Stimulated activated CD8-positive, alpha-beta memory T cell treated with anti-CD3 and anti-CD28 coated beads, Interleukin-15, amount 100 ng/mL, for 1 hour (primary cell): ENCODE measurements at regions not wholly inside any gene's neighbourhood (a gene's known extent, or its start where the extent isn't known, plus 50 kb on each side); places are given as distances from the start of the nearest gene placed in this dataset.

ENCODE experiments used
- DNase-seq: peaks from one replicate; pipeline ENCODE4 v3.0.0-alpha.2; 2020; ENCODE audit warnings: low read depth

DNA sequence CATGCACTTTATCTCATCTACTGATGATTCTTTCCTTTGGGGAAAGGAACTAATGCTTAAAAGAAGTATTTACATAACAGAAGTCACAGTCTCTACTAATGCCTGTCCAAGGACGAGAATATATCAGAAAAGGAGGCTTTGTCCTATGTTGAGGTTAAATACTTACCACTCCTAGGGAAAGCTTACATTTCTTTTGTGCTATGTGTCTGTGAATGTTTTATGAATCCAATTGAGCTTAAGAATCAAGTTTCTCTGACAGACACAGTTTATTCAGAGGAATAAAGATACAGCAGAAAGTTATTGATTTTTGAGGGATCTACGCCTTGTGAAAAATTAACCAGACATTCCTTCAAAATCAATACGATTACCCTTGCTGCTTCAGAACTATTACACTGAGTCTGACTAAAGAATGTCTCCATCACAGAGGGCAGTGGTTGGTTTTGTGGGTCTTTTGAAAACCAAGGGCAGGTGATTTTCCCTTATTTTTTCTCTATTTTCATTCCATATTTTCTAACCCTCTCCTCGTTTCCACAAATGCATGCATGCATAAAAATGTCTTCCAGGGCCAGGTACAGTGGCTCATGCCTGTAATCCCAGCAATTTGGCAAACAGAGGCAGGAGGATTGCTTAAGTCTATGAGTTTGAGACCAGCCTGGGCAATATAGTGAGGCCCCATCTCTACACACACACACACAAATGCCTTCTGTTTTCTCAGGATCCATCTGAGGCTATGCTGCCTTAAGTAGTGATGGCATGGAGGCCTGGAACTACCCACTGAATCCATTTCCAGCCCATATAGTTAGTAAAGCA is 1095.1 kb downstream of the GALC start:
- no peak for DNase-seq

DNA sequence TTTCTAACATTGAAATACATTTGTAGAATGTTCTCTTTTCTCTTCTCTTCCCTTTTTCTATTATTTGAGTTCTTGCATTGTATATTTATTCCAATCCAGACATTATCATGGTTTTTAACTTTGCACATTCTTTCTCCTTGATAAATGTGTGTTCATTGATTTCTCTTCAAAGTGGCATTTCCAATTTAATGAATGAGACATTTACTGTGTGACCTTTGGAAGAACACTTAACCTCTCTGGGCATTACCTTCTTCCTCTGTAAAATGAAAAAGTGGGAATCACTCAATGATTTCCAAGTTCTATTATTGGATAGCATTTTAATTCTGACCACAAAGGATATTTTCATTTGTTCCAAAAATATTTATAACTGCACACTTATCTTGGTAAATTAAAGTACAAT is 1095.8 kb downstream of the GALC start:
- DNase-seq: no peak

DNA sequence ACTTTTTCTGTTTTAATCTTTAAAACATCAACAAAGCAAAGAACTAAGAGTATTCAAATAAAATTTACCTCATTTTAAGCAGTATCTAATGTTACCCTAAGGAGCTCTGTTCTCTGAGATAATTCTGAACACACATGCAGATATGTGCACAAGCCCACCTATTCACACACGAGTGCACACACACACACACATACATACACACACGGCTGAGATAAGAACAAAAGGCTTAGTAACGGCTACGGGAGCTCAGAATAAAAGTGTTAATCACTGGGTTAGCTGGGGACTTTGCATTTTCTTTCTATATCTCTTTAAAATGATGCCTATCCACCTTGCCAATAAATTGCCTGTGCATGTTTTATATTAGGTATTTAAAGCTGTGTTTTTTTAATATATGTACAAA is 1096.3 kb downstream of the GALC start:
- no peak for DNase-seq

DNA sequence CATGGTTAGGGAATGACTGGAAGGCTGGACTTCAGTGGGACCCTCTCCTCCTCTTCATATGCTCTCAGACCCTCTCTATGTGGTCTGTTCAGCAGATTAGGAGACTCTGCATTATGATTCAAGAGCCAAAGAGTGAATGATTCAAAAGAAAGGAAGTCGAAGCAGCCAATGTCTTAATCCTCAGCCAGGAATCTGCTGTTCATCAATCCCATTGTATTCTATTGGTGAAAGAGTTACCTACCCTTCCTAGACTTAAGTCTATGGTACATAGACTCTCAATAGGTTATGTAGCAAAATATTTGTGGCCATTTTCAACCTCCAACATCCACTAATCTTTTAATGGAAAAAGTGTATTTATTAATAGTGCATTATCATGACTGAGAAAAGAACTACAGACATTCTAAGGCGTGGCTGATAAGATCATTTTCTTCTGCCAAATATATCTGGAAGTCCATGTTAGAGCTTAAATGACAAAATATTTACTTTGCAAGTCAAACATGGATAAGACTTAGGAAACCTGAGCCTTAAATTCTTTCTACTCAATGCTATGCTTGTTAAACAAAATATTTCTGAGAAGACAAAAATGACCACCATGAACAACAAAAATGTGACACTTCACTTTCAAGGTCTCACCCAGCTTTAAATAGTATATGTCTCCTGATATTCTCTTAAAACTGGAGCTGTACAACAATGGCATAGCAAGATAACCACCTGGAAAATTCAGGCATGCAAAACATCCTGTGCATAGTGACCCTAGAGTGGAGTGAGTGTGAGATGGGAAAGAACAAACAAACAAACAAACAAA is 1100.6 kb downstream of the GALC start:
- DNase-seq: no peak

GRCh38 chr14:86885280-86885679 is 1107.7 kb downstream of the GALC start:
- DNase-seq: no peak

GRCh38 chr14:86884498-86884897 is 1108.5 kb downstream of the GALC start:
- DNase-seq: no peak

DNA sequence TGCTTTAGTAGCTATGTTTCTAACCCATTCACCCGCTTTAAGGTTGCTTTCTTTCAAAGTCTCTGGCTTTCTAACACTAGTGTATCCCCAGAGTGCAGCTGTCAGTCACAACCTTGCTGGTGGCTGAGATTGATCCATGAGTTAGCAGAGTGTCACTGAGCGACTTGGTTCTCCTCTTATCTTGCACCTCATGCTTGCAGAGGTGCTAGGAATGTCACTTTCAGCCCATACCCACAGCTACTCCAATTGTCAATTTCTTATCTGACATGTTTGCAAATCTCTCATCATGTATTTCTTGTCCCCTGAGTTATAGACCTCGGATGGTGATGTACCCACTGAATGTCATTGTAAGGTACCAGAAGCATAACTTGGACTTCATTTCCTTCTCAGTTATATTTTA is 1110.2 kb downstream of the GALC start:
- no peak for DNase-seq

- DNase-seq: no peak
Observed at GRCh38 chr14:86865934-86866333, 1127.0 kb downstream of the GALC start.

DNA sequence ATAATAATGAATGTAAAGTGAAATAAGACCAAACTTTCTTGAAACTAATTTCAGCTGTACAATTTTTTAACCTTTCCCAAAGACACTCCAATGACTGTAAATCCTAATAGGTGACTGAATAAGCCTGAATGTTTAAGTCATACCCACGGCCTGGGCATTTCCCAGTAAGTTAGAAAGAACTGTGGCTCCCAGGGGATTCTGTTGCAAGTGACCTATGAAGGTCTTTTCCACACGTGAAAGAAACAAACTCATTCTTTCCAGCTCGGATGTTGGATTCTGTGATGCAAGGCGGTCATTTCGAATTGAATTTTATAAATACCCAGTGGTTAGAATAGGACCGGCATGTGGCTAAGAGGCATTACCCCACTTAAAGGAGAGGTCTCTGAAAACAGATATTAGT is 1134.4 kb downstream of the GALC start:
- DNase-seq: no peak

DNA sequence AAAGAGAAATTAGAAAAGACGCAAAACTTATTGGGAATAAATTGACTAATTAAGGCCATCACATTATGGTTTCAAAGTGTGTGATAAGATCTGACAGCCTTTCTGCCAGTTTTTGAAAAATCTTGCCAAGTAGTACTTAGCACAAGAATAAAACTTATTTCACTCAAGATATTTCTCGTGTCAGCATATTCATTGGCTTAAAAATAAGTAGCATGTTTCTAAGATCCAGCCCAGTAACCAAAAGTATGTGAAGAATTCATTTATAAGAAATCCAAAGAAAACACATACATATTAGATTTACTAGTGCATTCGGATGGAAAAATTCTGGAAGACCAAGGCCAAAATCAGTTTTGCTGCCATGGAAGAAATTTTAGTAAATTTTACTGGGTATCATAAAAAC is 1135.0 kb downstream of the GALC start:
- no peak for DNase-seq

- DNase-seq: no peak
Observed at GRCh38 chr14:86852530-86852929, 1140.5 kb downstream of the GALC start.

- no peak for DNase-seq
Observed at GRCh38 chr14:86847140-86847539, 1145.8 kb downstream of the GALC start.

GRCh38 chr14:86838363-86838762 is 1154.6 kb downstream of the GALC start:
- no peak for DNase-seq

DNA sequence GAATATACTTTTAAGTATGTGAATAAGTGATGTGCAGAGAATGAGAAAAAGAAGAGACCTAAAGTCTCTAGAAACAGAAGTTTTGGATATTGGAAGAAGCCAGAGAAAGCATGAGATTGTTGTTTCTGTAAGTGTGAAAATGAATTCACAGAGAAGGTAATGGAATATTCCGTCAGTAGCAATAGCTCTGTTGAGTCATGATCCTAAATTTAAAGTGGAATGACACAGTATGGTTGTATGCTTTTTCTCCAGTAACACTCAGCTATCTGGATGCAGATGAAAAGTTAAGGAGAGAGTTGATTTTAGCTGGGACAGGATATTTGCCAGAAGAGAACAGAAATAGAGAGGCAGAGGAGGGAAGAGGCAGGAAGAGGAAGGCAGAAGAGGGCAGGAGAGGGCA is 1166.3 kb downstream of the GALC start:
- no peak for DNase-seq

DNA sequence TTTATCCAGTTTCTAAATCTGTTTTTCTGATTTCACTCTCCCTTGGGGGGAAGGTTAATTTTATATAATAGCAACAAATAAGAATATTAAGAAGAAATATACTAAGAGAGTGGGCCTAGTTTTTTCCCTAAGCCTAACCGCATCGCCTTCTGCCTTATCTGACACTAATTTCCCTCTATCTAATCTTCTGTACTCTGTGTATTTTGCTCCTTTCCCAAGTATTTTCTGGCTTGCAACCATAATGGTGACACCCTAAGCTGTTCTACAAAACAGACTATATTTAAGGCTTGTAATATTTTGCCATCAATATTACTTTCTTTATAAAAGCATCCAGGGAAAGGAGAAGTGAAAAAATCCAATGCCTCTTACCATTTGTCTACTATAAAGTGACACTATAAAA is 1168.8 kb downstream of the GALC start:
- no peak for DNase-seq

DNA sequence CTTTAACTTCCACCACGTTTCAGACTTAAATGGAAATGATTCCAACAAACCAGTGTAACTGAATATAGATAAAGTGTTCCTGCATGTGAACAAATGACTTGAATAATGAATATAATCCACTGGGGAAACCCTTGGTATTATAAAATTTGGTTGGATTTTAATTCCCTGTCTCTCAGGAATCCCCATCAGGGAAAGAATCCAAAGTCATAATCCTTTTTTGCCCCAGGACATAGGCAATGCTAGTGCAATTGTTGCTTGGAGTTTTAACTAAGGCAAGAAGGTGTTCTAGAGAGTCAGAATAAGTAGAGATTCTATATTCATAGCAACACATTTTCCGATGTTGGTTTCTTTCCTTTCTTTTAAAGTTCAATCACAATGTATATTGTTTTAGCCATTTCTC is 1169.4 kb downstream of the GALC start:
- no peak for DNase-seq

DNA sequence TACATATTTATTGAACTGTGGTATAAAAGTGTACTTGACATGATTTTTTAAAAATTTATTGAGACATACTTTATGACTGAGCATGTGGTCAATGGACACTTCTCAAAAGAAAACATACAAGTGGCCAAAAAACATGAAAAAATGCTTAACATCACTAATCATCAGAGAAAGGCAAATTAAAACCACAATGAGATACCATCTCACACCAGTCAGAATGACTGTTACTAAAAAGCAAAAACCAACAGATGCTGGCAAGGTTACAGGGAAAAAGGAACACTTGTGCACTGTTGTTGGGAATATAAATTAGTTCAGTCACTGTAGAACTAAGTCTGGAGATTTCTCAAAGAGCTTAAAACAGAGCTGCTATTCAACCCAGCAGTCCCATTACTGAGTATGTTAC is 1177.6 kb downstream of the GALC start:
- no peak for DNase-seq

GRCh38 chr14:86802726-86803125 is 1190.3 kb downstream of the GALC start:
- DNase-seq: no peak

DNA sequence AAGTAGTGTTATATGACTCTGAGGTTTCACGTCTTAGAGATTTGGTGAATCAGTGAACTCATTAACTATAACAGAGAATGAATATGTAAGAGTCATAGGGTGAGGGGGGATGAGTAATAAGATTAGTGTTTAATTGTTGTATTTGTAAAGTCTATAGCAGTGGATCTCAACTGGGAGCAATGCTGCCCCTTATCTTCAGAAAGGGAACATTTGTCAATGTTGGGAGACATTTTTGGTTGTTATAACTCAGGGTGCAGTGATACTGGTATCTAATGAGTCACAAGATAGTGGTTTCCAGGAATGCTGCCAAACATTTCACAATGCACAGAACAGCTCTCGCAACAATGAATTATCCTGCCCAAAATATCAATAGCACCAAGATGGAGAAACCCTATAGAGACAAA is 1193.7 kb downstream of the GALC start:
- DNase-seq: no peak

DNA sequence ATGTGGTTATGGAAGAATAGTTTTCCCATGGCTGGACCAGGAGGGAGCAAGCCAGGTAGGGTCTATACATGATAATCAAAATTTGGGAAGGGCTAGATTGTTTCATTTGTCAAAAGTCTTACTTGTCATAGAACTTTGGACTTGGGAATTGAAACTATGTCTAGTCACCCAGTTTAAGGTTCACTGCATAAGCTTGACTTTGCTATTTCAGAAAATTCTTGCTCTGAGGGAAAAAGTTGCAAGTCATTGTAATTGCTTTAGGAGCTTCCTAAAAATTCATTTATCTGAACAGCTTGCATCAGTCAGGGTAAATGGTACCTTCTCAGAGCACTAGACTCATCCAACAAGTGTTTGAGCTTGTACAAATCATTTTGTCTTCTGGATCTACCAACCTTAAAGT is 1194.7 kb downstream of the GALC start:
- DNase-seq: no peak

DNA sequence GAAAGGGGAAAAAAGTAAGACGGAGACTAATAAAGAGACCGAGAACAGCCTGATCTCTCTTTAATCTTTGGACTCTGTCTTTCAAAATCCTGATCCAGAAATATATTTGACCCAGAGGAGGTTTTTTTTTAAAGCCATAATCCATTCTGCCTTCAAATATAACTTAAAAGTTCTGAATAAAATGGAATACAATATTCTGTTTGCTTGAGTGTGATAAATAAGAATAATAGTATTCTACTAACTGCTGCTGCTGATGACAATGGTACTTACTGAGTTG is 1196.0 kb downstream of the GALC start:
- DNase-seq: no peak

GRCh38 chr14:86796221-86797074 is 1196.5 kb downstream of the GALC start:
- no peak for DNase-seq

DNA sequence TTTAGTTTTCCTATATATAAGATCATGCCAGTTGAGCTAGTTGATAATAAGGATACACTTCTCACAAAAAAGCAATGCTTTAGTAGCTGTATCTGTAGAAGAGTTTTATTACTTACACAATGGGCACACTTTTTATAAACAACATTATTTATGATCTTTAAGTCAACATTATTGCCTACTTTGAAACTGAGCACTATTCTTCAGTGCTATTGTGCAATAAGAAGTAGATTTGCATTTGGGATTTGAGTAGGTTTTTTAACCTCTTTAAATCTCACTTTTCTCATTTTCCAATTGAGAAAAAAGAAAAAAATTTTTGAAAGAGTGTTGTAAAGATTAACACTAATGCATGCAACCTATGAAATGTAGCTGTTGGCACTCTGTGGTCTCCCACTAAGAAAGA is 1198.3 kb downstream of the GALC start:
- DNase-seq: no peak
